HPDE6-E6E7 (cell line): ENCODE measurements at regions not wholly inside any gene's neighbourhood (a gene's known extent, or its start where the extent isn't known, plus 50 kb on each side); places are given as distances from the start of the nearest gene placed in this dataset.

Experiments used
- DNase-seq: peaks from one replicate; pipeline ENCODE4 v3.0.0; 2011; ENCODE audit warnings: missing footprints; ENCODE audit errors: extremely low spot score

DNA sequence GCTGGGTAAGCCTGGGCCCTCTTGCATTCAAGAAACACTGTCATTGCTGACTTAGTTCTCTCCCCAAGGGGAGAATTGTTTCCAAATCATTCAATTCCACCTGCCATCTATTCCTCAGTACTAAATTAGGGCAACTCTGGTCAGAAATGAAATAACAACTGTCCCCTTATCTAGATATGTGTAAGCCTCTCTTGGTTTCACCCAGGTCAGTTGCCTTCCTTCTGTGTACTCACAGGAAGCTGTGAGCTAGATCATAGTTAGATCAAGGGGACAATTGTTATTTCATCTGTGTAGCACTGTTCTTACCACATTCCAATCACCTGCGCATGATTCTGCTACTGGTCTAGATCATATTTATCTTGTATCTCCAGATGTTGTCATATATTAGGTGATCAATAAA is 483.0 kb upstream of the SORCS1 start:
- no peak for DNase-seq

DNA sequence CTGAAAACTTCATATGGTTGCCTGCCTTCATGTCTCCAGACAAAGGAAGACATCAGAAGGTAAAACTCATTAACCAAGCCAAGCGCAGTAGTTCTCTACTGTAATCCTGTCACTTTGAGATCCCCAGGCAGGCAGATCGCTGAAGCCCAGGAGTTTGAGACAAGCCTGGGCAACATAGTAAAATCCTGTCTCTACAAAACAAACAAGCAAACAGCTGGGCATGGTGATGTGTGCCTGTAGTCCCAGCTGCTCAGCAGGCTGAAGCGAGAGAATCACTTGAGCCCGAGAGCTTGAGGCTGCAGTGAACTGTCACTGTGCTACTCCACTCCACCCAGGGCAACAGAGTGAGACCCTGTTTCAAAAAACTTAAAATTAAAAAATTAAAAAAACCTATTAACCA is 467.4 kb upstream of the SORCS1 start:
- no peak for DNase-seq

DNA sequence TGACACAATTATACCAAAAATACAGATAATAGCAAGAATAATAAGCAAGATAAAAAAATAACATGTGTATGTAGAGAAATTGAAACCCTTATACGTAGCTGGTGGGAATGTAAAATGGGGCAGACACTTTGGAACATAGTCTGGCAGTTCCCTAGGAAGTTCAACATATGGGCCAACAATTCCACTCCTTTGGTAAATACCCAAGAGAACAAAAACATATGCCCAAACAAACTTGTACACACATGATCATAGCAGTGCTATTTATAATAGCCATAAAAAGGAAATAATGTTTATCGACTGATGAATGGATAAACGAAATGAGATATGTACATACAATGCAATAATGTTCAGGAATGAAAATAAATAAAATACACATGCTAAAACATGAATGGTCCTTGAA is 462.4 kb upstream of the SORCS1 start:
- DNase-seq = no peak

DNA sequence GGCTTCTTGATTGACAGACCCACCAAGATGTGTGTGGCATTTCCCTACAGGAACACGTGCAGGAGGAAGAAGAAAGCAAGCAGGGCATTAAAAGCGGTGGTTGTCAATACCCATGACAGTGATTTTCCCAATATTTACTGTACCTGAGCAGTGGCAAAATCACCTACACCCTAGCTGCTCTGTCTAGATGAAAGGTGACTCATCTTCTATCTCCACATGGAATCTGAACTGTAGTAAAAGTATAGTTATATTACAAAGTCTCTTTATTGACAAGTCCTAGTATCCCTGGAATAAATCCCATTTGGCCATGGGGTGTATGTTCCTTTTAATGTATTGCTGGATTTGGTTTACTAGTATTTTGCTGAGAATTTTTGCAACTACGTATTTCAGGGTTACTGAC is 458.8 kb upstream of the SORCS1 start:
- no peak for DNase-seq

DNA sequence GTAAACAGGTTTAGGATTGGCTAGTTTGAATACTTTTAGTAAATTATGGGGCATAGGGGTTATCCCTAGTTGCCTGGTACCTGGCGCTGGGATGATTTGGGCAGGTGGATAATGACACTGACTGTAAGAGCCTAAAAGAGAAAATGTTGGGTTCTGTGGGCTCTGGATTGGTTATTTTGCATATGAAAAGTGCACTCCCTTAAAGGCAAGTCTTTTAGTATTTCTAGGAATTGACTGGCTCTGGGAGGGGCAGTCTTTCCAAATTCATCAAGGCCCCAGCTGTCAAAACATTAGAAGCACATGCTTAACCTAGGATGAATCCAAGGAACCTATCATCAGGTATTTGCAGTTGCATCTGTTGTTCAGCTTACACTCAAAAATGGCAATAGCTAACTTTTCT is 454.6 kb upstream of the SORCS1 start:
- no peak for DNase-seq

DNA sequence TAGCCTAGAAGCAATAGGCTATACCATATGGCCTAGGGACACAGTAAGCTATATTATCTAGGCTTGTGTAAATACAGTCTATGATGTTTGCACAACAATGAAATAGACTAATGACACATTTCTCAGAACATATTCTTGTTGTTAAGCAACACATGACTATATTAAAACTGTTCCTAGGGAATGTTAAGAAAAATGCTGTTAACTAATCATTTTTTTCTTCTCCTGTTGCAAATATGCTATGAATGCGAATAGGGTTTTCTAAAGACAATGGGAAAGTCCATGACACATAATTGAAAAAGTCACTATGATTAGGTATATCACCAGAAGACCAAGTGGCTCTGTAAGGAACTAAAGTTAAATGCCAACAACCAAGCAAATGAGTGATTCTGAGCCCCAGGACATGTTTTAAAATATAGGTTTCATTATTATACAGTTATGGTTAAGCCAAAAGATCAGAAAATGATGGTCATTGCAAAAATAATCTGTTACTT is 454.0 kb upstream of the SORCS1 start:
- no peak for DNase-seq

DNA sequence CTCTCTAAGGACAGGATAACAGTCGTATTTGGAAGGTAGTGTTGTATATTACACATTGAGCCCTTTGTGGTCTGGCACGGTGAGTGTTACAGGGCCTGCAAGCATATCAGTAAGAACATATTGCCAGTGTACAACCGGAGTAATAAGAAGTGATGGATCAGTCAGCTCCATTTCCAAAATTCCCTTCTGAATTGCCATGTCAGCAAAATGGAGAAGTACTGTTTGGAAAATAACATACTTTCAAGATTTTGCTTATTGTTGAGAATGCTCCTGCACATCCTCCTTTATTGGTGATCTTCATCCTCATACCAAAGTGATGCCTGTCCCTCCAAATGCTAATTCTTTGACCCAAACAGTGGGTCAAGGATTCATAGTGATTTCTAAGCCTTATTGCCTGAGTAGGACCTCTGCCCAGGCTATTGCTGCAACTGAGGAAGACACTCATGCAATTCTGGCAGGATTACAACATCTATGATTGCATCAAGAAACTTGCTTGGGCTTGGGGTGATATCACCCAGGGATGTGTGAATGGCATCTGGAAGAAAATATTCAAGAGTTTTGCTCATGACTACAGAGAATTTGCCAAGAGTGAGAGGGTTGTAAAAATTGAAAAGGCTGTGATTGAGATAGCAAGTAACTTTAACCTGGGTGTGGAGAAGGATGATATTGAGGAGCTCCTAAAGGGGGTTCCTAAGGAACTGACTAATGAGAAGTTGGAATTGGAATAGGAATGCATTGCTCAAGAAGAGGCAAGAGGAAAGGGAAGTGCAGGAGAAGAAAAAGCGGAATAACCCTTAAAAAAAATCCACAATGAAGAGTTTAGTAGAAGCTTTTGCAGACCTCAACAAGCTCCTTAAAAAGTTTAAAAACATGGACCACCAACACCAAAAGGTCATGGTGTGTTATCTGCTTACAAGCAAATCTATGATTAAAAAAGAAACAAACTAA is 452.2 kb upstream of the SORCS1 start:
- DNase-seq = no peak

DNA sequence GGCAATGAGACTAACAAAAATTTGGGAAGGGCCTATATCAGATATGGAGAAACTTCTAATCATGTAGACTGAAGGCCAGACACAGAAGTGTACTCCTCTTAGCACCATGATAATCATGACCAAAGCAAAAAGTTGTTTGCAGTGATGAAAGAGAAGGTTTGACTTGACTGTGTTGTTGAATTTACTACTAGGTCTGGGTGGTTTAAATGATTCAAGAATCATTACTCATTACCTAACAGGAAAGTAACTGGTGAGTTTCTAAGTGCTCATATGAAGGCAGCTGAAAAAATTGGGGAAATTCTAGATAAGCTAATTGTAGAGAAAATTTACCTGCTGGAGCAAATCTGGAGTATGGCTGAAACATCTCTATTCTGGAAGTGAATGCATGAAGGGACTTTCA is 451.5 kb upstream of the SORCS1 start:
- no peak for DNase-seq

DNA sequence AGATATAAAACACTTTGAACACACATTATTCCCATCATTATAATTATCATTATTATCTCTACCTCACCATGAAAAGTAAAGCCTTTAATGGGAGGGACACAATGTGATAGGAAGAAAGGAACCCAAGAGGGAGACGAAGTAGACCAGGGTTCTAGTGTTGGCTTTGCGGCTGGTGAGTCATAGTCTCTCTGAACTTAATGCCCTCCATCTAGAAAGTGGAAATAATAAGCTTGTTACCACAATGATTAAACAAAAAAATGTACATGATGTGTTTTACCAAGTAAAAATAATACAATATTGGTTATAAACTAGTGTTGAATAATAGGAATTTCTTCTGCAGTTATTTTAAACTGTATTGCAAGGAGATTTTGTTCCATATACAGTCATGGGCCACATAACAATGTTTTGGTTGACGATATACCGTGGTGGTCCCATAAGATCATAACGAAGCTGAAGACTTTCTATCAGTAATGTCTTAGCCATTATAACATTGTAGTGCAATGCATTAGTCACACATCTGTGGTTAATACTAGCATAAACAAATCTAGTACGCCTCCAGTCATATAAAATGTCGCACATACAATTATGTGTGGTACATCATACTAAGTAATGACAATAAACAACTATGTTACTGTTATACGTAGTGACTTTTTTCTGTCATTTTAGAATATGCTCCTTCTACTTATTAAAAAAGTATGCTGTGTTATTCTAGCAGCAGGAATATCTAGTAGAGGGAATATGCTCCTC is 450.6 kb upstream of the SORCS1 start:
- no peak for DNase-seq

DNA sequence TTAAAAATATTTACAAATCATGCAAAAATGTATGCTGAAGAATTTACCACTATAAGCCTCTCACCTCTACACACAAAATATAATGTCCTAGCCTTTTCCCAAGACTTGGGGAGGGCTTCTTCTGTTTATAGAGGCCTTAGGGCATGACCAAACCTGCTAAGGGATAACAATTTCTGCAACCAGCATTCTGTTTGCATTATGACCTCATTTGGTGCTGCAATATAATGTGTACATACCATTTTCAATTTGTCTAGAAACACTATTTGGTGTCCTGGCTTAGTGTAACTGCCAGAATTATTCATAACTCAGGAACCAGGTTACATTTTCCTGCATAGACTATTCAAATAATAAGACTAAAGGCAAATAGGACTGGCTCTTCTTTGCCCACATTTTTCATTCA is 446.6 kb upstream of the SORCS1 start:
- DNase-seq = no peak

DNA sequence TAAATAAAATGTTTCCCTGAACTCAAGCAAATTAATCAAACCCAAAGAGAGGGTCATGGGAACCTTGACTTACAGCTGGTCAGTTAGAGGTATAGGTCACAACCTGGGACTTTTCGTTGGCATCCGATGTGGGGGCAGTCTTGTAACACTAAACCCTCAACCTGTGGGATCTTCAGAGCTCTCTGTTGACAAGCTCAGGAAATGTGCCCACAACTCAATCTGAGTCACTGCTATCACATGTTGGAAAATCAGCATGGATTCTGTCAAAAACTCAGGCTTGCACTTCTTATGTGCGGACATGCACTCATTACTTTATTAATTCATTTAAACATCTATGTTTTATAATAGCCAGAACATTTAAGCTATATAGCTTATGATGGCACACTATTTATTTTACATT is 424.6 kb upstream of the SORCS1 start:
- DNase-seq = no peak

DNA sequence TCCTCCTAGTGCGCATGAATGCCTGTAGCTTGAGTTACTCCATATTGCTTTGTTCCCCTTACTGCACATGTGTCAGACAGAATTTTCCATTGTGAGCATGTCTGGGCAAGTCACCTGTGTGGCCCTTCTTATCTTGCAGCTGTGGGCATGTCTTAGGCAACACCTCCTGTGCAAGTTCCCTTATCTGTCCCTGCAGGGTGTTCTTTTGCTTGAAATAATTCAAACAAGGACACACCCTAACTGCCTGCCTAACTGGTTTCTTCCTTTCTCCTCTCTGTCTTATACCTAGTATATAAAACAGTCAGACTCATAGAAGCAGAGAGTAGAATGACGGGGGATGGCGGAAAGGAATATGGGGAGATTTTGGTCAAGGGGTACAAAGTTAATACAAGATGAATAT is 421.1 kb upstream of the SORCS1 start:
- DNase-seq = no peak

DNA sequence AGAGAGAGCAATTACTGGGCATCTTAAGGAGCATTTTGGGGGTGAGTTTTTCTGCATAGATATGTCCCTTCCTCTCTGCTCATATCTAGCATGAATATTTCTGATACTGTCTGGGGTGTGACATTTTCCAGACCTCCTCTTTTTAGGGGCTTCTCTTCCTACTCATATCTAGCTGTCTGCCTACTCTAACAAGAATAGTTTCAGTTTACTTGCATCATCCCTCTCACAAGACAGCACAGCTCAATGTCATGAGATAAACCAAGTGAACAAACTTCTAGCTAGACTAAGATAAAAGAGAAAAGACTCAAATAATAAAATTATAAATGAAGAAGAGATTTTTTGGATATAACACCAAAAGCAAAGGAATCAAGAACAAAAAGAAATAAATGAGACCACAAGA is 419.5 kb upstream of the SORCS1 start:
- DNase-seq = no peak

DNA sequence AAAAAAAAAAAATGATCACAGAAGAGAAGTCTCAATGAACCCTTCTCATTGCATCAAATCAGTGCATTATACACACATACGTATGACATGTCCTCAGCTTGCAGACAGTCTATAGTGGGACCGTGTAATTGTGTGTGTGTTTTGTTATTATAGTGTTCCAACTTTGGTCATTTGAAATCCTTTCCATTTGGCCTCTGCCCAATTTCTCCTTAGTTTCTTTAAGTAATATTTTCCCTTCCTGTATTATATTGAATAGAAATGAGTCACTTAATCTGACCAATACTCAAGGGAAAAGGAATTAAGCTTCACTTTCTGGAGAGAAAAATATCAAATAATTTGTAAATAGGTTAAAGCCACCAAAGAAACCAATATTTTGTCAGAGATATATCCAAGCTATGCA is 415.5 kb upstream of the SORCS1 start:
- no peak for DNase-seq

DNA sequence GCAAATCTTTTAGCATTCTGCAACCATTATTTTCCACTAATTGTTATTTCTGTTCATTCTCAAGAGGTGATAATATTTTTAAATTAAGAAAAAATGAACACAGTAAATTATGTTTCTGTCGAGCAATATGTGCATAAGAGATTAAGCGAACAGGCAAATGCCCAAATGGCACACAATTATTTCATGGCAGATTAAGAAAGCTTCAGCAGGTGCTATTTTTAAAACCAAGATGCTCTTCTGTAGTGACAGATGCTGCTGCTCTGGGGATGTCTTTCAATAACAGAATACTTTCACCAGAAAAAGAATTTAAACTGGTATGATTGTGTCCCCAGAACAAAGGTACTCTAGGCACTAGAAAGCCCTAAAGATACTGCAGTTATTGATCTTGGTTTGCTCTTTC is 412.7 kb upstream of the SORCS1 start:
- no peak for DNase-seq

DNA sequence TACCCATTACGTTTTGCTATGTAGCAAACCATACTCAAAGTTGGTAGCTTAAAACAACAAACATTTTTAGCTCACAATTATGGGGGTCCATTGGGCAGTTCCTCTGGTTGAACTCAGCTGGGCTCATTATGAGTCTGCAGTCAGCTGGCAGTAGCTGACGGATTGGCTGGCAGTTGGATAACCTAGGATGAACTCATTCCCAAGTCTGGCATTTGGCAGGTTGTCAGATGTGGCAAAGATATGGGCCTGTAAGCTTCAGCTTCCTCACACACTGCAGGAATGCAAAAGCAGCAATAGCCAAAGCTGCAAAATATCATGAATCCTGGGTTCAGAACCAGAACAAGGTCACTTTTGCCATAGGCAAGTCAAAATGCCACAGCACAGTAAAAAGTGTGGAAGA is 412.2 kb upstream of the SORCS1 start:
- no peak for DNase-seq

DNA sequence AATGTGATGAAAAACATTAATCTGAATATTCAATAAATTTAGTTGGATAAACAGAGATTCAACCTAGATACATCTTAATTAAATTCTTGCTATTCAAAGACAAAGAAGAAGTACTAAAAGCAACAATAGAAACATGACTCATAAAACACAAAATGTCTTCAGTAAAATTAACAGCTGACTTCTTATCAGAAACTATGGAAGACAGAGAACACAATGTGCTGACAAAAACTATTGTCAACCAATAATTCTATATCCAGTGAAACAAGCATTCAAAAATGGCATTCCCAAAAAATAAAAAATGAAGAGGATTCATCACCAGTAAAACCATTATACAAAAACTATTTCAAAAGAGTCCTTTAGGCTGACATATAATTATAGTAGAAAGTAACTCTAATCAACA is 400.5 kb upstream of the SORCS1 start:
- DNase-seq = no peak

DNA sequence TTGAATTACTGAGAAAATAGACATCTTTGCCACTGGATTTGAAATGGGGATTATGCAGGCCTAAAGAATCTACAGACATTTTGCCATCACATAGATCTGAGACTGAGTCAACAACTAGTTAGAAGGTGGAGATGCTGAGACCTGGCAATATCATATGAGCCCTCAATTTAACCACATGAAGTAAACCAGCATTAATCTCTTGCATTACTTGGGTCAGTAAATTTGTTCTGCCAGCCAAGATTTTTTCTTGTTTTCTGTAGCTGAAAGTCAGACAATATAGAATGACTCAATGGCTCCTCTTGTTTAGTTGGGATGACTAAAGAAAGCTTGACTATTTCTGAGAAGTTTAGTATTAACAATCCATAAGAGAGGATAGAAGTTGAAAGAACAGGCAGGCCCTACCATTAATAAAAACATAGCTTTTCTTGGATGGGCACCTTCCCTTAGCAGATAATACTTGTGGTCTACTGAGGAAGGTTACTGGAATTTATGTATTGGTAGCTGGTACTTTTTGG is 396.7 kb upstream of the SORCS1 start:
- DNase-seq = no peak

DNA sequence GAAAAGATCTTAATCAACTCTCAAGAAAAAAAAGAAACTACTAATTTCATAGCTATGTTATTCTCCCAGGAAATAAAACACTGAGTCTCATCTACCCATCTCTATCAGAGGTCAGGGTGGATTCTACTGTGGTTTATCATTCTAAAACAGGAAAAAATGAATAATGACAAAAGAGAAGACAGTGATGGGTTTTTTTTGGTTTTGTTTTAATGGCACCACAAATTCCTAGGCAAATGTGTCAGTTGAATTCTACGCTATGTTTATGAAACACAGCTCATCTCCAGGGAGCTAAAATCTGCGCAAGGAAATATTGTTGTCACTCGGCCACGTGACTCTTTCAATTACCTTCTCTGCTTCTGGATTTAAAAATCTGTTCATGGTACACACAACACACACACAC is 393.4 kb upstream of the SORCS1 start:
- no peak for DNase-seq

DNA sequence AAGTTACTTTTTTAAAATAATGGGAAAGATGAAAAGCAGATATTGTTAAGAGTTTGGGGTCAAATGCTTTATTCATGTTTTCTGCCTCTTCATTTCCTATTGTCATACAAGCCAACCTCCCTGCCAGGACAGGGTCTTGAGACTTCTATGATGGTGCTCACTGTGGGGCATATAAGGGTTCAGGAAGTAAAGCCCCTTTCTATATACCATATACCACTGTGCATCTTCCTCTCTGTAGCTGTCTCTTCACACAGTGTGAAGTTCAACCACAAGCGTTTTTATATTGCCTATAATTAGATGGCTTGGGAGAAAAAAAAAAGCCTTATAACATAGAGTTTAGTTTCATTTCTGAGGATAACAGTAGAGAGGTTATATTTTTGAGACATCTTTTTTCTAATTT is 389.8 kb upstream of the SORCS1 start:
- no peak for DNase-seq

DNA sequence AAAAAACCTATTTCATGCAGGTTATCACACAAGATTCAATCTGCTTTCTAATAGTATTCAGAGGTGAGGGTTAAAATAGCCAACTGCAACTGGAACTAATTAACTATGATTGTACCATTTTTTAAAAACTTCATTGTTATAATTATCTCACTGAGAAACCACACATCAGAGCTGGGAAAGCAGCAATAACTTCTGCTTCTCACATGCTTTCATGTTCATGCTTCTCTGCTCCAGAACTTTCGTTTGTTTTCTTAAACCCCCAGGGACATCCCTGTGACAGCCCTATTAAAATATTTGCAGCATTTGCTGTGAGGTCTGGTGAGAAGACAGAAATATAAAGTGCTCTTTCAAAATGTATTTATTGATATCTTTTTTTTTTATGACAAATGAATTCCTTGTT is 389.0 kb upstream of the SORCS1 start:
- no peak for DNase-seq

DNA sequence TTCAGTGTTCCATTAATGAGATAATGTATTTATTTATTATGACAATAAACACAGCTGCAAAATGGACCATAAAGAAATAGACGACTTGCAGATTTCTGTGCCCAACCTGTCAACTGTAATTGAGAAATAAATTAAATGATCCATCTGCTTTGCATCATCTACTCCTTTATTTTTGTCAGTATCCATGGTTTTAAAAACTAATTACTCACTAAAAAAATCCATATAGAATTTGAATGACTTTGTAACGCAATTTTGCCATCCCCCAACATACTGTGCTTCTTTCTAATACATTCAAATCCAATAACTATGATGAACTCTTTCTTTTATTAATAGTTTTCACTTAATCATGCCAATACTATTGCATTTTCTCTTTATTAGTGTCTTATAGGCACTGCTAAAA is 388.5 kb upstream of the SORCS1 start:
- DNase-seq = no peak

DNA sequence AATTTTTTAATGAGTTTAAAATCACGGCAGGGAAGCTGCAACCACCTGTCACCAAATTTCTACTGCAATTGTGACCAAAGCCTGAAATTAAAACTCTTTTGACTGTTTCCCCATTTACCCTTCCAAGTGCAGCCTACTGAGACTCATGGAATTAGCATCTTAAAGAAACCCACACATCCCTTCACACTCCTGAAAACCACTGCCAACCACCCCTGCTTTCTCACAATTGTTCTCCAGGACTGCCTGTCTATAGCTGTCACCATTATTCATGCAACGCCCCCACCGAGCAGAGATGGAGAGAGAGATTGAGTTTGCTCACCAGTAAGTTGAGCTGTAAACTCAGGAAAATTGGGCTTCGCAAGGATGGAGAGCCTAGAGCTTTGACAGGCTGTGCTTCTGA is 383.8 kb upstream of the SORCS1 start:
- DNase-seq = no peak
